IPS-15b (cell line): ENCODE measurements at regions not wholly inside any gene's neighbourhood (a gene's known extent, or its start where the extent isn't known, plus 50 kb on each side); places are given as distances from the start of the nearest gene placed in this dataset.

Experiments
- H3K27me3 ChIP-seq: one replicate; pipeline ENCODE4 v1.6.1; 2013; ENCODE audit warnings: low read length; ENCODE audit not compliant: control insufficient read depth, insufficient read depth
- H3K36me3 ChIP-seq: one replicate; pipeline ENCODE4 v1.6.1; 2013; ENCODE audit warnings: low read length; ENCODE audit not compliant: control insufficient read depth, insufficient read depth
- H3K4me1 ChIP-seq: one replicate; pipeline ENCODE4 v1.6.1; 2013; ENCODE audit warnings: mild to moderate bottlenecking, low read length; ENCODE audit not compliant: control insufficient read depth, insufficient read depth
- H3K4me3 ChIP-seq: one replicate; pipeline ENCODE4 v1.5.1; 2013; ENCODE audit warnings: low read depth, low read length
- H3K9ac ChIP-seq: one replicate; pipeline ENCODE4 v1.6.1; 2013; ENCODE audit warnings: low read depth, mild to moderate bottlenecking, low read length
- H3K9me3 ChIP-seq: one replicate; pipeline ENCODE4 v1.6.1; 2013; ENCODE audit warnings: mild to moderate bottlenecking, low read length; ENCODE audit not compliant: control insufficient read depth, insufficient read depth

- peaks cover 3% of the 10 kb centered on the region for H3K4me1 ChIP-seq
- no peaks in the 10 kb centered on the region for H3K27me3 ChIP-seq
- H3K4me3 ChIP-seq, result no peak overlapping the region
- no peaks in the 10 kb centered on the region for H3K9me3 ChIP-seq
- no peak overlapping the region for H3K9ac ChIP-seq
- H3K36me3 ChIP-seq, result no peaks in the 10 kb centered on the region
Measured at GRCh38 chr5:74327339-74327685, 313.2 kb downstream of the ENC1 start.

DNA sequence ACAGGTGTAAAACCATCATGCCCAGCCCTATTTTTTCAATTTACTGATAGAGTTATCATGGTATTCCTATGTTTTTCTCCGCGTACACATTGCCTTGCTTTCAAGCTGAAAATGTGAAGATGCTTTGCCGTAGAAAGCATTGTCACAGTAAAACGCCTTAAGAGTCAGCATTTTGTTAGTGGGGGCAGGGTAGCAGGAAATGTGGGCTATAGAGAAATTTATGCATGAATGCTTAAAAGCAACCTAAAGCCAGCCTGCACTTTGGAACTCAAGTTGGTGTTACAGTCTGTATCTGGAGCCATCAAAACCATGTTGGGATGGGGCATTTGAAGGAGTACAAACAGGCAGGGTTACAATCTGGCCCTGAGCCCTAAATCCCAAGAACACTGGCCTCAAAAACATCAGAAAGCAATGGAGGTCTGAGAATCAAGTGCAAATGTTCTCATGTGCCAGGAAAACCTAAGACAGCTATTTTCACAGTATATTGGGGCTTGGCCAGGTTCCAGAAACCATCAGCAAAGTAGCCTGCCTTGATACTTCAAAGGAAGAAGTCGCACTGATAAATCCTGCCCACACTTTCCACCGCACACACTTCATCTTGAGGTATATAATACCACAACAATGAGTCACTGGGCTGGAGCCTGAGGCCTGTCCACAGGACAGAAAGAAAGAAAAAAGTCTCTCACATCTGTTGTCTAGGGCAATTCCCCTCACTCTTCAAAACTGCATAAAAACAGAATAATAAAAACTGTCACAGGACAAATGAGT lies 313.8 kb downstream of the ENC1 start:
- peaks cover 3% of the 10 kb centered on the region for H3K4me1 ChIP-seq
- no peaks in the 10 kb centered on the region for H3K36me3 ChIP-seq
- no peak overlapping the region for H3K9ac ChIP-seq
- no peak overlapping the region for H3K4me3 ChIP-seq
- H3K9me3 ChIP-seq, result no peaks in the 10 kb centered on the region
- H3K27me3 ChIP-seq, result no peaks in the 10 kb centered on the region

DNA sequence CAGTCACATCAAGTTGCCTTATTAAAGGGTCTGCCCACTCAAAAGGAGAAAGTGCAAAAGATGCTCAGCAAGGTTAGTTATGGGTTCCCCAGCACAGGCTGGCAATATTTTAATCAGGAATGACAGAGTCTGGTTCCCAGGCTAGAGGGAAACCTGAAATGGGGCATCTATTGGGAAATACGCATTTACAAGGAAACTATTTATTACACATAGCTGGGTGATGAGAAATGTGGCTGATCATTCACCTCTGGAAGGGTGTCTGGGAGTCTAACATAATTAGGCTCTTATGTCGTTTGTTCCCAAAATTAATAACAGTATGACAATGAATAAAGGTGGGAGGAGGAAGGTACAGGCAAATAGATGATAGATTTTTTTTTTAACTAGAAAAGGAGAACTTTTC lies 314.7 kb downstream of the ENC1 start:
- Histone ChIP-seq H3K36me3 (no peaks in the 10 kb centered on the region), H3K4me3 (no peak overlapping the region), H3K27me3 (no peaks in the 10 kb centered on the region), H3K9ac (no peak overlapping the region), H3K4me1 (peaks cover 3% of the 10 kb centered on the region), H3K9me3 (no peaks in the 10 kb centered on the region)

DNA sequence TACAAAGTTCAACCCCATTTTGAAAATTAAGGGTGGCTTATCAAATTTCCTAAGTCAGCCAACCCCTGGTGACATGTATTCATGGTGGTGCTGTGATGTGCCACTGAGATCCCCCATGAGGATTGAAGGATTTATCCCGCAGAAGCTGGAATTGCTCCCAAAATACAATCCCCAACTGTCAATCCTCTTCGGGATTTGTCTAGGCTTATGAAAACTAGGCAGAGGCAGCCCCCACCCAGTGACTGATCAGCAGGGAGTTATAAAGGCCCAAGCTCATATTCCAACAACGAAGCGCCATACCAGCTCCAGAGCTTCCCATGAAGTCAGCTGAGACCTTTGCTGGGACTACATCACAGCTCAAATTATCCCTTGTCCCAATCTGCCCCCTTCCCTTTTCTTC lies 316.0 kb downstream of the ENC1 start:
- no peaks in the 10 kb centered on the region for H3K9me3 ChIP-seq
- no peaks in the 10 kb centered on the region for H3K36me3 ChIP-seq
- no peak overlapping the region for H3K9ac ChIP-seq
- peaks cover 3% of the 10 kb centered on the region for H3K4me1 ChIP-seq
- H3K4me3 ChIP-seq, result no peak overlapping the region
- no peaks in the 10 kb centered on the region for H3K27me3 ChIP-seq

GRCh38 chr5:74322944-74323343 lies 317.6 kb downstream of the ENC1 start:
- Histone ChIP-seq H3K4me3 (no peak overlapping the region), H3K36me3 (no peaks in the 10 kb centered on the region), H3K9ac (no peak overlapping the region), H3K9me3 (no peaks in the 10 kb centered on the region), H3K4me1 (peaks cover 3% of the 10 kb centered on the region), H3K27me3 (no peaks in the 10 kb centered on the region)

- no peaks in the 10 kb centered on the region for H3K36me3 ChIP-seq
- H3K9me3 ChIP-seq, result no peaks in the 10 kb centered on the region
- H3K9ac ChIP-seq, result no peak overlapping the region
- H3K4me1 ChIP-seq, result peaks cover 3% of the 10 kb centered on the region
- no peak overlapping the region for H3K4me3 ChIP-seq
- H3K27me3 ChIP-seq, result no peaks in the 10 kb centered on the region
Measured at GRCh38 chr5:74322191-74322590, 318.3 kb downstream of the ENC1 start.

DNA sequence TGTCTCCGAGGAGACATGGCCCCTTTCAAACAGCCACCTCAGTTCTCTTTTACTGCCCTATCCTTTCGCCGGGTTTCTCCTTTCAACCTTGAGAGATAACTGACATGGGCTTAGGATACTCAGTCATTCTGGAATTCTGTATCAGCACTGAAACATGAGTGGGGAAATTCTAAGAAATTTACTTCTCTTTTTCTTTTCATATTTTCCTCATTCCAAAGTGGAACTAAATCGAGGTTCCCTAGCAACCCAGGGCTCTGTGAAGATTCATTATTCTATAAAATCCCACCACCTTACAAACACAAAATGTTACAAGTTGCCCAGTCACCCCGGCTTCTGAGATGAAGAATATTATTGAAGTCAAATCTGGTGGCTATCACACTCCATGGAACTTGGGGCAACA lies 319.2 kb downstream of the ENC1 start:
- H3K4me3 ChIP-seq, result no peak overlapping the region

GRCh38 chr5:74320526-74320925 lies 320.0 kb downstream of the ENC1 start:
- no peak overlapping the region for H3K9ac ChIP-seq
- no peaks in the 10 kb centered on the region for H3K27me3 ChIP-seq
- H3K4me1 ChIP-seq, result no peaks in the 10 kb centered on the region
- H3K9me3 ChIP-seq, result no peaks in the 10 kb centered on the region
- no peak overlapping the region for H3K4me3 ChIP-seq
- no peaks in the 10 kb centered on the region for H3K36me3 ChIP-seq

More for the DNA sequence above, 319.2 kb downstream of the ENC1 start:
- Histone ChIP-seq H3K4me1 (no peaks in the 10 kb centered on the region), H3K36me3 (no peaks in the 10 kb centered on the region), H3K9me3 (no peaks in the 10 kb centered on the region), H3K9ac (no peak overlapping the region), H3K27me3 (no peaks in the 10 kb centered on the region)

DNA sequence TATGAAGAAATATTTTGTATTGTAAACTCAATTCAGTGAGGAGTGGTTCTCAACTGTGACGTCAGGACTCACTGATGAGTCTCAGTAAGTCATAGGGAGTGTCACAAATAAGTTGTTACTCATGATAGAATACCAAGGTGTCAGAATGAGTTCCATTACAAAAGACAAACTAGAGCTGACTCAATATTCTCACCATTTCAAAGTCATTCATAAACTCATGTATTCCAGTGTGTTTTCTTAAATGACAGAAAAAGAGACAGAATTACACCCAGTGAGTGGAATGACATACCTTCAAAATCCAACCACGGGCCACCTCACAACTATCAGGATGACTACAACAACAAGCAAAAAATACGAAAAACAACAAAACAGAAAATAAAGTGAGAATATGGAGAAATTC lies 321.5 kb downstream of the ENC1 start:
- no peak overlapping the region for H3K4me3 ChIP-seq
- no peaks in the 10 kb centered on the region for H3K9me3 ChIP-seq
- H3K9ac ChIP-seq, result no peak overlapping the region
- no peaks in the 10 kb centered on the region for H3K36me3 ChIP-seq
- H3K27me3 ChIP-seq, result no peaks in the 10 kb centered on the region
- H3K4me1 ChIP-seq, result no peaks in the 10 kb centered on the region

- Histone ChIP-seq H3K4me3 (no peak overlapping the region), H3K9me3 (no peaks in the 10 kb centered on the region), H3K27me3 (no peaks in the 10 kb centered on the region), H3K9ac (no peak overlapping the region), H3K36me3 (no peaks in the 10 kb centered on the region), H3K4me1 (no peaks in the 10 kb centered on the region)
Measured at GRCh38 chr5:74316064-74316603, 324.4 kb downstream of the ENC1 start.

DNA sequence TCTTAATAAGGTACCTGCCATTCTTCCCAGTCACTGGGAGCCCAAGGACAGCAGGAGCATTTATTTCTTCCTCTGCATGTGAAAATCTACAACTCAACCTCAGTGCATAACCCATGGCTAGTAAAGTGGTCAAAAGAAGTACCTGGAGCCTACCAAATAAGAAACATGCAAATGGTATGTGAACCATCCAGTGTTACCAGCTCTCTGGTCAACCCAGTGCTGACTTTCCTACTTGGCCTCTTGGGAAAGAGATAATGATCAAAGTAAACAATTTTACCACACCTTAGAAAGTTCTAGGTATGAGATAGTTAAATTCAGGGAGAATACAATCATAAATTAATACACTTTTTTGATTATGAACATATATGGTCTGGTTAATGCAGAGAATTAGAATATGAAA lies 325.6 kb downstream of the ENC1 start:
- no peaks in the 10 kb centered on the region for H3K4me1 ChIP-seq
- H3K36me3 ChIP-seq, result no peaks in the 10 kb centered on the region
- H3K9me3 ChIP-seq, result no peaks in the 10 kb centered on the region
- no peaks in the 10 kb centered on the region for H3K27me3 ChIP-seq
- H3K4me3 ChIP-seq, result no peak overlapping the region
- no peak overlapping the region for H3K9ac ChIP-seq

GRCh38 chr5:74313896-74314295 lies 326.6 kb downstream of the ENC1 start:
- Histone ChIP-seq H3K4me1 (no peaks in the 10 kb centered on the region), H3K36me3 (no peaks in the 10 kb centered on the region), H3K9me3 (no peaks in the 10 kb centered on the region), H3K27me3 (no peaks in the 10 kb centered on the region), H3K9ac (no peak overlapping the region), H3K4me3 (no peak overlapping the region)
